Activated T-cell treated with anti-CD3 and anti-CD28 coated beads for 48 hours (primary cell): ENCODE measurements at regions not wholly inside any gene's neighbourhood (a gene's known extent, or its start where the extent isn't known, plus 50 kb on each side); places are given as distances from the start of the nearest gene placed in this dataset.

ENCODE experiments used
- DNase-seq: peaks from one replicate; pipeline ENCODE4 v3.0.0-alpha.2; 2020; ENCODE audit warnings: low read depth

DNA sequence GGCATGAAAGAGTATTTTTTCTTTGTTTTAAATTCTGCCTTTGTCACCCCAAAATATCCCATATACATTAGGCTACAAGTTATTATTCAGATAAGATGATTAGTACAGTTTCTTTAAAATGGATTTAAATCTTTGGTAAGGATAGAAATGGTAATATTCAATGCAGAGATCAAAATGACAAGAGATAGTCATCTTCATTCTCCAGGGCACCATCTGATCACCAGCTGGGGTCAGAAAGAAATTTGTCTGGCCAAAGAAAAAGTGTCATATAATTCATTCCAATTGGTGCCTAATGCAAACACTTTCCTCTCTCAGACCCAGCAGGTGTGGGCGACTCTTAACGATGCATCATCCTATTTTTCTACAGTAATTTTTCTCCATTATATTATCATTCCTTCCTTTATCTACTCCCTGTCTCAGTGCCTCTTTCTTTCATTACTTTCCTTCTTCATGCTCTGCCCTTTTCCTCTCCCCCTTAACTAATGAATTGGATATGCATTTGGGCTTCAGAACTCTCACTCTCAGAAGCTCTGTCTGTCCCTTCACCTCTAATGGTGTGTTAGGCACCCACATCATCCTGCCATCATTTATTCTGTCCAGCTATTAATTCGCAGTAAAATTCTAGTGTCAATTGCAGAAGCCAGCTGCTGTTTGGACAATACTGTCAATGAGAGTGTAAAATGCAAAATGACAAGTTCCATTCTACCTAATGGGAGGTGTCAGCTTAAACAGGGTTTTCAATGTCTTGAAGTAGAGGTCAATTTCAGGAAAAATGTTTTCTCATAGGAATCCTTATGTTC lies 570.5 kb downstream of the TDRD15 start:
- no peak for DNase-seq

DNA sequence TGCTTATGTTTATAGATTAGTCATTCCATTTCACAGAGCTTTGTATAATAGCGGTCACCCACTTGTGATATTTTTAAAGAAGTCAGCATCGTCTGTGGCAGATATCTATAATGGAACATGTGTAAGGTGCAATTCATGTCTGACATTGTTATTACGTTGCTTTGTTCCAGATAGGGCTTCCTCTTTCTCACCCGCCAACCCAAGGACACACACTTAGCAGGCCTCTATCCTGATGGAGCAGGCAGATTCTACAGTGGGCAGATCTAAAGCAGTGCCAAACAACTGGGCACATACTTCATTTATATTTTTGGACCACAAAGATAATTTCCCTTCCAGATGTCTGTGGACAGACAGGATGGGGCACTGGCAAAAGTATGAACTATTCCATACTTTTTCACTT lies 573.1 kb downstream of the TDRD15 start:
- no peak for DNase-seq

DNA sequence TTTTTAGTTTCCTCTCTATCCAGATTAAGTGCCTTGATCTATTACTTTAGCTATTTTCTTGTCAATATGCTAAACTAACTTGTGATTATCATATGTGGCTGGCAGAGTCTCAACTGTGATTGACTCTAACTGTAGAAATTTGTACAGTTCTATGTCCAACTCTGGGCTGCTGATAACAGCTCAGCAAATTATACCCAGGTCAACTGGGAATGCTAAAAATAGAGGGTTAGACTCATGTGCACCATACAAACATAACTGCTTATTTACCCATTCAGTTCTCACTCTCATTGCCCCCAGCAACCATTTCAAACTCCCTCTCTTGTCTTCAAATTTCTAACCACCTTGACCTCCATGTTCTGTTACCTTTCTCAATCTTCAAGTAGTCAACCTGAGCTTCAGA lies 576.9 kb downstream of the TDRD15 start:
- DNase-seq: no peak

DNA sequence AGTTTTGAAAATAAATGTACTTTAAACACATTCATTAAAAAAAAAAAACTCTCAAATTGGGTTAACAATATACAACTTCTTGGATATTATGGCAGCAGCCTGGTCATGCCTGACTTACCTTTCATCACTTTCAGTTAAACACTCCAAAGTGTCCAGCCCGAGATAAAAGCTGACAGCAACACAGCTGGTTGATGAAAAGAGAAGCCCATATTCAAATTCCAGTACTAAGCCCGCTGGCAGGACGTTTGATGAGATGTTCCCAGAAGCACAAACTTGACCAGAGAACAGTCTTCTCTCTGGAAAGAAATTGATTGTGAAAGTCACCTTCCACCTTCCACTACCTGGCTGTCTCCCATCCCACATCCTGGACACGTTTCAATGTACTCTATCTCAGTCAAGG lies 586.3 kb downstream of the TDRD15 start:
- DNase-seq: no peak

DNA sequence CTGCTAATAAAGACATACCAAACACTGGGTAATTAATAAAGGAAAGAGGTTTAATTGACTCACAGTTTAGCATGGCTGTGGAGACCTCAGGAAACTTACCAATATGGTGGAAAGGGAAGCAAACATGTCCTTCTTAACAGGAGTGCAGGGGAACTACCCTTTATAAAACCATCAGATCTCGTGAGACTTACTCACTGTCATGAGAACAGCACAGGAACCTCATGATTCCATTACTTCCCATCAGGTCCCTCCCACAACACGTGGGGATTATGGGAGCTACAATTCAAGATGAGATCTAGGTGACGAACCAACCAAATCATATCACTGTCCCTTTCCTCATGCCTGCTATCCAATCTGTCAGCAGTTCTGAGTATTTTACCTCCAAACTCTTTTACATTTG lies 586.7 kb downstream of the TDRD15 start:
- no peak for DNase-seq

DNA sequence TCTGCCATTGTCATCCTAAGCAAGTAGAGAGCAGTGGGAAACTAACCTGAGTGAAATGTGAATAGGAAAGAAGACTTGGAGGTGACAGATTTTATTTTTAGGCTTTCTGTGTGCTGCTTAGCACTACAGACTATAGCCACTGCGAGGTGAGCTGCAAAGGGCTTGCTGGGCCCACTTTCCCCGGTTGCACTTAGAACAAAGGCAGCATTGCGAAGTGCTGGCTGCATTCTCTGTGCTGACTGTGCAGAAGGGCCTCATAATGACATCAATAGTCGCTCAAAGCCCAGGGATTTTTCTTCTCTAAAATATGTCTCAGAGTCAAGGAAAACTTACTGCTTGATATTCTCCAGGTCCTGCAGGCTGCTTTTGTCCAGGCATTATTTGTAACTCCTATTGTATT lies 592.1 kb downstream of the TDRD15 start:
- no peak for DNase-seq

DNA sequence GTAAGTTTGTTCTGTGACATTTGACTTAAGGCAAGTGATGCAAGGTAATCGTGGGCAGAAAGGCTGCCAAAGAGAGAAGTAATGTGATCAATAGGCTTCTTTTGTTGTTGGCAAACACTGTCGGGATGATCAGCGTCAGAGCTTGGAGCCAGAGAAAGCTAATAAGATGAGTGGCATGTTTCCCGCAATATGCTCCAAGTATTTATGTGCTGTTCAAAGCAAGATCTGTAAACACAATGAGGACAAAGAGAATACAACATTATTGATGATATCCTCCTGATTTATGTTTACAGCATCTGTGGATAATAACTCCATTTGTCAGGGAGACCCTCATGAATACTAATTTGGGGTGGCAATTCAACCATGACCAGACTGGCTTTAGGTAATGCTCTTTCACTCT lies 603.3 kb downstream of the TDRD15 start:
- no peak for DNase-seq

DNA sequence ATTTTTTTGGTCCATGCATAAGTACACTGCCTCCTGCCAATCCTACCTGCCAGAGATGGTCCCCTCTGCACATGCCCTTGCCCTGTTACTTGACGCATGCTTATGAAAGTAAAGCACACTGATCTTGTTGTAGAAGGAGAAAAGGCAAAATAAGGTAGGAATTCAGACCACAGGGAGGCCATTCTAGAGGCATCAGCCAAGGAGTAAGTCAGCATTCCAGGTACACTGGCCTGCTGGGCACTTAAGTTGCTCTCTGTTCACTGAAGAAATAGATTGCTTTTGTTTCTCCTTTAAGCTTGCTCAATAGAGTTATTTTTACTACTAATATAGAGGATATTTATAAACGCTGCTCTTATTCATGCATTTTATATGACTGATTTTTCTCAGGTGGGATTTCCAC lies 604.4 kb downstream of the TDRD15 start:
- no peak for DNase-seq

DNA sequence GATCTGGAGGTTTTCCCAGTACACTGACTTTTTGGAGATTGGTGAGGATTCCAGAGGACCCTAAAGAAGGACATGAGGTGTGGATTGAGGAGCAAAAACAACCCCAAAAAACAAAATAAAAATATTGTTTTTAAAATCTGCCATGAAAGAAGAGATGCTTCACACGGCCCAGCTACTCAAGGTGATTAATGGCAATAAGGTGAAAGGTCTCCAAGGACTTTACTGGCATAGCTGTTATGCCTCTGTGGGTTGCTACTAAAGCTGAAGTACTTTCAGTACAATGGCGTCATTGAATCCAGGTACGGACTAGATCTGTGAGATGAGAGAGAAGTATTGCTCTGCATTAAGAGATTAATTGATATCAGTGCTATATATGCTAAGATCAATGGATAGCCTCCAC lies 606.4 kb downstream of the TDRD15 start:
- DNase-seq: no peak

DNA sequence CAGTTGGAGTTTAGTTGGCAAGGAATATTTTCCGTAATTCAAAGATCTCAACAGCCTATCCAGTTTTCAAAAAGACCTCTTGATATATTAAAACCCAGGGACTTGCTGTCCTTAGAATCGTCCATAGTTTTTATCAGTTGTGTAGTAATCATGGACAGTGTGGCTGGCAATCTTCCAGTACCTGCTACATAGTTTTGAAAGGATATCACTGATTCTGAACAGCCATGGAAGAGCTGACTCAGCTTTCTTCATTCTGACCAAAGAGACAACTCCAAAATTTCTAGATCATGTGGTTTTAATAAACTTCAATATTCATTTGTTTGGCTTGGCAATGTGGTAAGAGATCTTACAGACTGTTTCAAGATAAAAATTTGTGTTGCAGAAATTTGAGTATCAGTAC lies 616.7 kb downstream of the TDRD15 start:
- no peak for DNase-seq

DNA sequence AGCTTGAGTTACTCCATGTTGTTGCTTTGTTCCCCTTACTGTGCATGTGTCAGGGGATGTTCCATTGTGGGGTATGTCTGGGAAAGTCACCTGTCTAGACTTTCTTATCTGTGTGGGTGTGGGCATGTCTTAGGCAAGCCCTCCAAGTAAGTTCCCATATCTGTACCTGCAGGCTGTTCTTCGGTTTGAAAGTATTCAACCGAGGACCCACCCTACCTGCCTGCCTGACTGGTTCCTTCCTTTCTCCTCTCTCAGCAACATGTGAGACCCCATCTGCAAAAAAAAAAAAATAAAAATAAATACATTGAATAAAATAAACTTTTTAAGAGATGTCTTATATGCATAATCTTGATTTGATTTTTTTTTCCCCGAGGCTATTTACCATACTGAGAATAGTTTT lies 622.7 kb downstream of the TDRD15 start:
- DNase-seq: no peak

DNA sequence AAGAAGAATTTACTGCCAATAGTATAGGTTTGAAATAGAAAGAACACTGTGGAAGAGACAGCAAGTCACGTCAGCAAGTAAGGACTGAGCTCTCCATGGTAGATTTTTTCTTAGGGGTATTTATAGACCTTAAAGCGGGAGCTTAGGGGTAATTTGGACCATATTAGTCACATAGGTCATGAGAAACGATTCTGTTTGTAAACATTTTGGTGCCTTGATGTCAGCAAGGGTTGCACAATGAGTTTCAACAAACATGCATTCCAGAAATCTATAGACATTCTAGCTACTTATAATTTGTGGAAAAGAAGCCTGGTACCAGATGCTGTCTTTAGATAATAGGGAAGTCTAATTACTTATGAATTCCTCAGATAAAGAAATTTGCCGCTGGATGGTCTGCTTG lies 624.7 kb downstream of the TDRD15 start:
- DNase-seq: no peak

DNA sequence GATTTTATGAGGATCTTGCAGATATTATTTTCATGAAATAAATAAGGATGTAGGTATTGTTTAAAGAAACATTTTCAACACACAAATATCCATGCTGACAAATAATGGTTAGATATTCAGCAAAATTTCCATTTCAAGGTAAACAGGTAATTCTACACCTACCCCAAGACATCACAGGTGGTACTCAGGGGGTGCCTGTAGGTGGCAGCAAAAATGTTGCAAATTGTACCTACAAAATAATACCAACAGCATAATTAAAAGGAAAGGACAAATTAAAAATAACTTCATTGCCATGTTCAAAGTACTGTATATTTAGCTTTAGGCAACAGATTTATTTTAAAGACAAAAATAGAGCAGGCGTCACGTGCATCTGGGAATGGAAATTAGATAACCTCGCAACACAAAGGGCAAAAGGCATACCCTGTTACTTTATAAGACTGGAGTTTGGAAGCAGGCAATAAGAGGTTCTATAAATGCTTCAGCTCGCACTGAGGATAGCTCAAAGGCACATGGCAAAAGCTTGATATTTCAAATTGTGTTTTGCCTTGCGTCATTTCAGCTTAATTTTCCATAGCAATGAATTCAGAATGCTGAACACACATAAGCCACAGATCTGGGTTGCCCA lies 630.5 kb downstream of the TDRD15 start:
- DNase-seq: no peak

DNA sequence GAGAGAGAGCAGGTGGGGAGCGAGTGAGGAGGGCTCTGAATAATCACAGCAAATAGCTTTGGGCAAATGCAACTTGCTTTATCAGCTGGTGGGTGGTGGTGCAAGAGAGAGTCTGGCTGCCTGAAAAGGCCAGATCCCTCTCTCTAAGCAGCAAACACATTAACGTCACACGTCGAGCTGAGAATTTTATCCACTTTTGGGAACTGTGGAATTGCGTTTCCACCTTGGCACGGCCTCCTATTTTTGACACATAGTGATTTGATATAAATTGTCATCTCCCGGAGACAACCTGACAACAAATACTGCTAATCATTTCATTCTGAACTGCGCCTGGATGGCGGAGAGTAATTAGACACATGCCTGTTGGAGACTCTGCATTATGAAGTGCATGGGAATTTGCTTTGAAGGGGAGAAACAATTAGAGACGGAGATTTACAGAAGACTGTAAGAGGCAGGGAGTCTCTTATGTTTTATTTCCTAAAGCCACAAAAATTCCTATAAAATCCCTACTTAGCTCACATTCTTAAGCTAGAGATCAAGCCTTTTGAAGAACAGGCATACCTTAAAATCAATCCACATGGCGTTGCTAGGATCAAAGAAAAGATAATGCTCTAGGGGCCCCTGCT lies 634.1 kb downstream of the TDRD15 start:
- DNase-seq: no peak

DNA sequence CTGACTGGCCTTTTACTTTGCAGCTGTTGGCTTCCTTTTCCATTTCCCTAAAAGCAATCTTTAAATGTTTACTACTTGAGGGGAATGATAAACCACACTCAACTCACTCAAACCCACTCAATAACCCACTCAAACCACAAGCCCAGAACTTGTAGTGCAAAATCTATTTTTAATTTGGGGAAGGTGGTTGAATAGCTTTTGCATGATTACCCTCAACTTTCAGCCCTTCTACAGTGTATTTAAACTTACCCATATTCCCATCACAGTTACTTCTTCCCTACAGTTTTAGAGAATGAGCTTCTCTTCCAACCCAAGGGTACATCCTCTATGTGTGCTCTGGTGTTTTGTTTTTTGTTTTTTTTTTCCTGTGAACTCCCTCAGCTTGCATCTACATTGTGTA lies 636.1 kb downstream of the TDRD15 start:
- DNase-seq: no peak

DNA sequence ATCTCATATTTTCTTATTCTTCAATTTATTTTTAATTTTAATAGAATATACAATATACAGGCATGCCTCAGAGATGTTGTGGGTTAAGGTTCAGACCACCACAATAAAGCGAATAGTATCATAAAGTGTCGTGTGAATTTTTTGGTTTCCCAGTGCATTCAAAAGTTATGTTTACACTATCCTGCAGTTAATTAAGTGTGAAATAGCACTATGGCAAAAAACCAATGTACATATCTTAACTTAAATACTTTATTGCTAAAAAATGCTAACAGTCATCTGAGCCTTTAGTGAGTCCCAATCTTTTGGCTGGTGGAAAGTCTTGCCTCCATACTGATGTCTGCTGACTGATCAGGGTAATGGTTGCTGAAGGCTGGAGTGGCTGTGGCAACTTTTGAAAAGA lies 637.6 kb downstream of the TDRD15 start:
- DNase-seq: no peak

DNA sequence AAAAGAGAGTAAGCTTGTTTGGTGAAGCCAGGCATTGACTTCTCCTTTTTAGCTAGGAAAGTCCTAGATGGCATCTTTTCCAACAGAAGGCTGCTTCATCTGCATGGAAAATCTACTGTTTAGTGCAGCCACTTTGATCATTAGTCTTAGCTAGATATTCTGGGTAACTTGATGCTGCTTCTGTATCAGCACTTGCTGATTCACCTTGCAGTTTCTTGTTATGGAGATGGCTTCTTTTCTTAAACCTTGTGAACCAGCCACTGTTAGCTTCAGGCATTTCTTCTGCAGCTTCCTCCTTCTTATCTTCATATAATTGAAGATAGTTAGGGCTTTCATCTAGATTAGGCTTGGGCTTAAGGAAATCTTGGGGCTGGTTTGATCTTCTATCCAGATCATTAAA lies 639.7 kb downstream of the TDRD15 start:
- DNase-seq: no peak

DNA sequence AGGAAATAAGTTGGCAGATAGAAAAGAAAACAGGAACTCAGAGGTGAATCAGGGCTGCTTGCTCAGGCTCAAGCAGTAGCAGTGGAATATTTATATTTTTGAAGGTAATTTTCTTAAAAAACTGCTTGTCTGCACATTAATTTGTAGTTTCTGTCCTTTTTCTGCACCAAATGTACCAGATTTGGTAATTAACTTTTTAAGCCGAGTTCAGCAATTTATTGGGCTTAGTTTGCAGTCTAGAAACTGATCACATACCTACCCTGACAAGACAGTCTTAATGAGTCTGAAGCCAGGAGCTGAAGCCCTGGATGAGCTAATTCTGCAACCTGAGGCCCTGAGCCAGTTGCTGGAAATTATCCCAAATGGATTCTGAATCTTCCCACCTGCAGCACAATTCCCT lies 647.0 kb downstream of the TDRD15 start:
- DNase-seq: no peak

DNA sequence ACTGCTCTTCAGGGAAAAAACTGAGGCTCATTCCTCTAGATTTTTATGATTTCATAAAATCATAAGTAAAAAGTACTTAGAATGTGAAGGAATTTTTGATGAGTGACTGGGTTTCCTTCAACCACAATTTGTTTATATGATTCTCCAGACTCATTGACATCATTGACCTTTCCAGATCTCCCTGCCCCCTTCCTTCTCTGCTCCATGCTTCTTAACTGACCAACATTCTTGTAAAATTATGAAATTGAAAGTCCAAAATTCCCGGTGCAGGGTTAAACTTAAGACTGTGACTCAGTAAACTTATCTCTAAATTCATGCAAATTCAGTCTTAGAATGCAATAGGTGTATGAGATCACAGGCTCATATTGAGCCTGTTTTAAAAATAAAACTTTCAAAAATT lies 648.9 kb downstream of the TDRD15 start:
- DNase-seq: no peak

DNA sequence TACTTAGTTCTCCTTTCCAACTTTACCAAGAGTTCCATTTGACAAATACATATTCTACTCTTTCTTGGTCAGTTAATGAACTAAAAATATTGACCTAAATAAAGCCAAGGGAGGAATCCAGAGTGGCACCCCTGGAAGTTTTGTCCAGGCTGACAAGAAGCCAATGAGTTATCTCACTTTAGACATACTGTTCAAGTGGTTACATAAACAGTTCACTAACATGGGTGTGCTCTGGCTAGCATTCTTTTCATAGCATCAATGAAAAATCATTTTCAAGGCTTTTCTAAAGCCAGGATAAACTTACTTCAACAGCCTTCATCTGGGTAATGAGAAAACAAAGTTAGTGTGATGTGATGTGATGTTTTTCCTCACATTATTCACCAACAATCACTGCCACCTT lies 649.4 kb downstream of the TDRD15 start:
- no peak for DNase-seq

DNA sequence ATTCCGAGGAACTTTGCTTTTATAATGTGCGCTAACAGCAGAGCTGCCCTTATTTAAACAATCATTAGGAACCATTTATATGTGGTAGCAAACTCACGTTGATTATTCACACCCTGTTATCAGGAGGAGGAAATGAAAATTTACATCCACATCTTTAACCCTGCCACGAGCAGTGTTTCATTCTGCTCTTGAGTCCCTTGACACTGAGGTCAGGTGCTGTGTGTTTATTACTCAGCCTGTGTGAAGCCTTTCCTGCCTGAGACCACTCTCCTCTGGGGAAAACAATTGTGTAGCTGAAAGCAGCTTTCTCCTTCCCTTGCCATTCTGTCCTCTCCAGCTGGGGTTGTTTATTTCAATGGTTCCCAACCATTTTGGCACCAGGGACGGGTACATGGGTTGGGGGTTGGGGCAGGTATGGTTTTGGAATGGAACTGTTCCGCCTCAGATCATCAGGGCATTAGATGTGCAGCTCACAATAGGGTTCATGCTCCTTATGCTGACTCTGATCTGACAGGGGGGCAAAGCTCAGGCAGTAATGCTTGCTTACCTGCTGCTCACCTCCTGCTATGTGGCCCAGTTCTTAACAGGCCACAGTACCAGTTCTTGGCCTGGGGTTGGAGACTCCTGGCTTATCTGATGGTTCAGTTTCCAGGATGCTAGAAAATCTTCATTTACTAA lies 651.1 kb downstream of the TDRD15 start:
- no peak for DNase-seq

DNA sequence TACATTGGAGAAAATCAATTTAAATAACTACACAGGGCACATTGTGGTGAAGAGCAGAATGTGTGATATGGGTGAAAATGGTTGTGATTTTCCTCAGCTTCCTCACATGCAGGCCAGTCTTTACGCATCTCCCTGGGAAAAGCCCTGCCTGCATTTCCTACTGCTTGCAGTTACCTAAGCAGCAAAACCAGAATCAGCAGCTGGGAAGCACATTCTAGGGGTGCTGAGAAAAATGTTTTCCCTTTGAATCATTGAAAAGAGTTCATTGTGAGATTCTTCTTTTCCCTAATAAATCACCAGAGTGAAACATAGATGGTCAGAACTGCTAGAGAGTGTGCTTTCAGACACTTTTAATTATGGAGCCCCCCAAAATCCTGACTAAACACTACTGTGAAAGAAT lies 656.0 kb downstream of the TDRD15 start:
- no peak for DNase-seq

DNA sequence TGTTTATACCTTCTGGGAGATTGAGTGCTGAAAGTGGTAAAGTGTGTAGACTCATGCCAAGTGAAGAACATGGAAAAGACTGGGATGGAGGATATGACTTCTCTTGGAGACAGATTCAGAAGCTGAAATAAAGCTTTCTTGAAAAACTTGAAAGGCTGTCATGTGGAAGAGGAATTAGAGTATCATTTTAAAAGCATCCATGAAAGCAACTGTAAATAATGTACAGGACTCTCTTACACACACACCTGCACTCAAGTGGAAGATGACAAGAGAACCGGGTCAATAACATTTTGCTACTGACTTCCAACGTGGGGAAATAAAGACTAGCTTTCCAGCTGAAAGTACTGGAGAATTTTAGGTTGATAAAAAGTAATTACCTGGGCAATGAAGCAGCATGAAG lies 658.2 kb downstream of the TDRD15 start:
- DNase-seq: no peak
